ENCODE measurements at regions not wholly inside any gene's neighbourhood (a gene's known extent, or its start where the extent isn't known, plus 50 kb on each side); places are given as distances from the start of the nearest gene placed in this dataset.

GRCh38 chr20:23231561-23232218, 118.9 kb upstream of the NXT1 start:
- no peak for DNase-seq (ENCODE audit: low read depth)

GRCh38 chr20:23230766-23231385, 119.7 kb upstream of the NXT1 start:
- DNase-seq (ENCODE audit: low read depth) = no peak

- no peak for DNase-seq (ENCODE audit: low read depth)
These were observed 120.6 kb upstream of the NXT1 start for GRCh38 chr20:23229989-23230388.

DNA sequence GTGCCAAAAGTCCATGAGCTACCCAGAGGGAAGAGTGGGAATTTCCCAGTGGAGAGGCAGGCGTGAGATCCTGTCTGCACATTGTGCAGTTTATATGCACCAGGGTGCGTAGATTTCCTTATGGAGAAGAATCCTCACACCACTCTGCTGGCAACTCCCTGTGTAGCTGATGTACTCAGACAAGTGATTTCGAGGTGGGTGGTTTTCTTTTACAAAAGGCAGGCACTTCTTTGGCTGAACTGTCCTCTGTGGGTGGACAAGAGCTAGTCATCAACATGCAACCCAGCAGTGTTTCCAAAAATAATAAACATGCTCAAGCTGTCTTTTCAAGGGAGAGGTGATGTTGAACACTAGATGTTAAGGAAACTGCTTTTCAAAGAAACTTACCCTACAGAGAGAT, 121.7 kb upstream of the NXT1 start:
- peak; percentile 14 for DNase-seq (ENCODE audit: low read depth)

DNA sequence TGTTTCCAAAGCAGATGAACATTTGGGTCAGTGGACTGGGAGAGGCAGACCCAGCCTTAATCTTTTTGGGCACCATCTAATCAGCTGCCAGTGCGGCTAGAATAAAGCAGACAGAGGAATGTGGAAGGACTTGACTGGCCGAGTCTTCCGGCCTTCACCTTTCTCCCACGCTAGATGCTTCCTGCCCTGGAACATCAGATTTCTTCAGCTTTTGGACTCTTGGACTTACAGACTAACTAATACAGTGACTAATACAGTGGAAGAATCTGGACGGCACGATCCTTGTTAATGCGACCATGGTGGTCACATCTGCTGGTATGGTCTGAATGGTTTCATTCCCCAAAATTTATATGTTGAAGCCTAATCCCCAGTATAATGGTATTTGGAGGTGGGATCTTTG, 122.6 kb upstream of the NXT1 start:
- peak; percentile 48 for DNase-seq (ENCODE audit: low read depth)

- DNase-seq (ENCODE audit: low read depth) = no peak
These were observed 123.3 kb upstream of the NXT1 start for GRCh38 chr20:23227274-23227673.

DNA sequence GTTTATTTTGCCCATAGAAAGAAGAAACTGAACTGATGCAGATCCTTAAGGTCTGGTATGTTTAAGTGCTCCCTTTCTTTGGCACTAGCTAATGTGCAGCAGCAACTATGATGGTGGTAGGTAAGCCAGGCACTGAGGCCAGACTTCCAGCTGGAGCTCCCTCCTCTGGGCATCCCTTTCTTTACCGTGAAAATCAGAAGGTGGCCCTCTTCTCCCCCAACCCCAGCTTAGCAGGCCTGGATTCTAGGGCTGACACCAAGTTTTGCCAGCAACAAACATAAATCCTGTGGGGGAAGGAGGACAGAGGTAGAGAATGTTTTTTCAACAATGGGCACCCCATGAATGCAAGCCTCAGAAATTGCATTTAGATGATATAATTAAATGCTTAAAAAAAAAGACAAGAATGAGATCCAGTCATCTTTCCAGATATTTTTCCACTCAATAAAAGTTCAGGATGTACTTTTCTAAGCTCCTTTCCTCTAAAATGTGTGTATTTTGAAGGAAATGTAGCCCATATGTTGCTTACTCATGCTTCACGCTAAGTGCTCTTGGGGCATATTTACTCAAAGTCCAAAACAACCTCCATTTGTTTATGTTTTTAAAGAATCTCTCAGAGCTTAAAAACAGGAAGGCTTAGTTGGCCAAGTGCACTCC, 123.9 kb upstream of the NXT1 start:
- no peak for DNase-seq (ENCODE audit: low read depth)

DNA sequence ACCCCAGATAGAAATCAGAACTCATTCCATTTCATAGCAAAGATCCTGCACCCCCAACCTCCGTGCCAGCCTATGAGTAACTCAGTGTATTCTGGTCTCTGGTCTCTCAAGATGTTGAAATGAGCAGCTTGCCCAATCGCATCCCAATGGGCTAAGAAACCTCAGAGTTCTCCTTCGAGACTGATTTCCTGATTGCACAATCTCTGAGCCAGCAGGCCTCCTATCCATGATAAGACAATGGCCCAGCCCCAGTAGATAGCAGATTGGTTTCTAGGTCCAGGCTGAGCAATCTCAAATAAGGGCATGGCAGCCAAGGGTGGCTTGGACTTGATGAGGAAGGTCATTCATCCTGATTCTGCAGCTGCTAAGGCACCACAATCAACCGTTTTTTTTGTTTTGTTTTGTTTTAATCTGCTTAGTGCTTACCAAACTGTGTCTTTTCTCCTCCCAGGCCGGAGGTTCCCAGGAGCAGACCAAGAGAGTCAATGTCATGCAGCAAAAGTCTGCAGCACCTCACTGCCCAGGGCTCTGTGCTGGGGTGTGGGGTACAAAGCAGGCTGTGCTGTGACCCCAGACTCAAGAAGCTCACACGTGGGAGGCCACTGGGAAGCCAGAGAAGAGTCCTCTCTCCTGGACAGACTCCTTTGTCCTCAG, 125.1 kb upstream of the NXT1 start:
- peak; percentile 91 for DNase-seq (ENCODE audit: low read depth)

GRCh38 chr20:23224806-23225205, 125.8 kb upstream of the NXT1 start:
- no peak for DNase-seq (ENCODE audit: low read depth)

GRCh38 chr20:23223908-23224580, 126.5 kb upstream of the NXT1 start:
- no peak for DNase-seq (ENCODE audit: low read depth)

- no peak for DNase-seq (ENCODE audit: low read depth)
These were observed 127.9 kb upstream of the NXT1 start for GRCh38 chr20:23222531-23223200.

- DNase-seq (ENCODE audit: low read depth) = no peak
These were observed 130.9 kb upstream of the CD93 start for GRCh38 chr20:23217023-23217422.

DNA sequence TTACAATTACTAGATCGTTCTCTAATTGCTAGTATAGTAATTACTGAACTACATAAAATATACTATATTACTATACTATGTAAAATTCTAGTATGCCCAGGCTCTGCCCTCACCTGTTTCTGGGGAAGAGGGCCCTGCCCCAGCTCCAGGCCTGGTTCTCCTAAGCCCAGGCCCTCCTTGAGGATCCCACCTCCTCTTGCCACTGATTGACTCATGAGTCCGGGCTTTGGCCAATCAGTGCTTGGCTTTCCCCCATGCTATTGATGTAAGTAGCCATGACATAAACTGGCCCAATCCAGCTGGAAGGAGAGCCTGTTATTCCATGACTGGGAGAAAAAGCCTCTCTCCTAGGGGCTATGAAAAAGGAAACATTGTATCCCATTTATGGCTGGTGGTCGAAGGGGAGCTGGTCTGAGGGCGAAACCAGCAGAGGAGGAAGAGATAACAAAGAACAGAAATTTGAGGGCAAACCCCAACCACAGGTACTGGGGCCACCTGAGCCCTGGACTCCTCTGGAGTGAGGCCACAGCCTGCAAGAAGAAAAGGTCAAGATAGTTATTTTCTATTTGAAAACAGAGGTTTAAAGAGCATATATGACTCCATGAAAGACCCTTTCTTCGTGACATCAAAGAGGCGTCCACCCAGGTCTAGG, 129.3 kb upstream of the CD93 start:
- no peak for DNase-seq (ENCODE audit: low read depth)

DNA sequence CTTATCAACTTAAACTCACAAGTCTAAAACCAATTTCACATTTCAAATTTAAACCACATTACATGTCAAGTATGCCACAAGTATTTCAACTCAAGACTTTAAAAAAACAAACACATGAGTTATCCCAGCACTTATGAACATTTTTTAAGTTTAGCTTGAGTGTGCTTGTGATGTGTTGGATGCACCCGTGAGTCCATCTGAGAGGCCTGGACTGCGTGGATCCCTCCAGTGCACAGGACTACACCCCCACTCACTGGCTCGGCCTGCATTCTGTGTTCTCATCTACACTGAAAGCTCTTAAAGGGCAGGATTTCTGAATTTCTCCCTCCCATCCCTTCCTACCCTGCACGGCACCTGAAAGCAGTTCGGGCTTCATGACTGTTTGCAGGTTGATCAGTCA, 128.8 kb upstream of the CD93 start:
- DNase-seq (ENCODE audit: low read depth) = no peak

GRCh38 chr20:23212464-23212995, 126.4 kb upstream of the CD93 start:
- DNase-seq (ENCODE audit: low read depth) = no peak

DNA sequence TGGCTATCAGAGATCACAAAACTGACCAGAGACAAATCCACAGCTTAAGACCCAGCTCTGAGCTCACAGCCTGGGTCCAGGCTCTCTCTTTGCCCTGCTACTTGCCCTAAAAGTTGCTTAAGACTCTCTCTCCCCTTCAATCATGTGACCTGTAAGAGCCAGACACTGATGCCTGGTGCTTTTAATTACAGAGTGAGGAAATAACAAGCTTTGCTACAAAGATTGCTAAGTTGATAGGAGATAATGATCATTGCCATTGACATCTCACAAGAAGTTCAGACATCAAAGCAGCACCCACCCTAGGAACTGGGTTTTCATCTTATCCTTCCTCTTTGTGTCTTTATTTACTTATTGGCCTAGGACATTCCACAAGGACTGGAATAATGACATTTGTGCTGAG, 125.9 kb upstream of the CD93 start:
- no peak for DNase-seq (ENCODE audit: low read depth)

DNA sequence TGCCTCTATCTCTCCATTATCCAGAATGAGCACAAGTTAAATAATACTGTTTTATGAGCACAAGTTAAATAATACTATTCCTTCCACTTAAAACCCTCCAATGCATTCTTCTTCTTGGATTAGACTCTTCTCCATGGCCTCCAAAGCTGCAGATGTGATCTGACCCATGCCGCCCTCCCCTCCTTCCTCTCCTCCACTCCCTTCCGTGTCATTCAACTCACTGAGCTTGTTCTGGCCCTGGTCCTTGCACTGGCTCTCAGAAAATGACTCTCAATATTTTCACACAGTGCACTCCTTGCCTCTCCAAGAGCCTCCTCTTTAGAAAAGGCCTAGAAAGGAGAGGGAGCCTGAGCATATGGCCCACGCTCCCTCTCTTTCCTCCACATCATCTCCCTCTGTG, 125.0 kb upstream of the CD93 start:
- no peak for DNase-seq (ENCODE audit: low read depth)

DNA sequence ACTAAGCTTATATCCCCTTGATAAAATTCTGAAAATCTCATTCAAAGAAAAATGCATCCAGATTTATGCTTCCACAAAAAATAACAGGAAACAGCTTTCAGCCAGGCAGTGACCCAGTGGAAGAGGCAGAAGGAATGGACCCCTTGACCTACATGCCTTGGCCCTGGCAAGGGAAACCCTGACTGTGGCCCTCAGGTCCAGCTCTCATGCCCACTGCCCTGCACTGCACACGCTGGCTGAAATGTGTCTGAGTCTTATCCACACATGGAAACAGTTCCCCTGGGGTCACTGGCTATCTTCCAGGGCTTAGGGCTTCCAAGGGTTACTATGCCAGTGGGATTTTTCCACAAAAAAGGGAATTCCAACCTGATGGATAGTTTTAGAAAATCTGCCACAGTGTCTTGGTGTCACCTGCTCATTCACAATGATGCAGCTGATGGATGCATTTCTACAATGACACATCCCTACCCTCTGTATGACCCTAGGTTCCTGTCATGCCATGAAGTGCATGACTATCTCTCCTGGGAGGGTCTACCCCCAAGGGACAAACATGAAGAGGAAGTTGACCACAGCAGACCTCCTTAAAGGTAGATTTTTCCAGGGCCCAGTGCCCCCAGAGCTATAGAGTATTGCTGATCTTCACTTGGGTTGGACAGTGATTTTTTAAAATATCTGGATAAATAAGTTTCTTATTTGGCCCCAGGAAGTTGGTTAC, 121.9 kb upstream of the CD93 start:
- no peak for DNase-seq (ENCODE audit: low read depth)

DNA sequence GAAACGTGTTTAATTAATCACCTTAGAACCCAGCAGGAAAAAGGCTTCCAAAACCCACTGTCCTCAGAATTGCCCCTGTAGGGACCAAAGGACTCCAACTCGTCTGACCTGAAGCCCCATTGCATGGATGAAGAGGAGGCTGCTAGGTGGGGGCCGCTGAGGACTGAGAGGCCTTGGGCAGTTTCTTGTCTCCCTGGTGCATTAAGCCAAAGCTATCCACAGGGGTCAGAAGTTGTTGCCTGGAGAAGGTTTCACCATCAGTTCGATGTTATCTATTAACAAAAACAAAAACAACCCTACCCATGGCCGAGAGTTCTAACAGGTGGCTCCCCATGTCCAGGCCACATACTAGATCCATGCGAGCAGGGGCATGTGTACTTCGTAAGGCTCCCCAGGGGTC, 120.9 kb upstream of the CD93 start:
- DNase-seq (ENCODE audit: low read depth) = no peak

- no peak for DNase-seq (ENCODE audit: low read depth)
These were observed 119.9 kb upstream of the CD93 start for GRCh38 chr20:23206061-23206460.
